HG03196 (cell line): ENCODE measurements at regions not wholly inside any gene's neighbourhood (a gene's known extent, or its start where the extent isn't known, plus 50 kb on each side); places are given as distances from the start of the nearest gene placed in this dataset.
"Not testable (repeated sequence)": the region's sequence is repeated elsewhere in the genome, so short reads cannot be mapped to it uniquely, and the experiment has no call there.

ENCODE experiments used
- ATAC-seq: cut with Tn5 transposase; IDR thresholded peaks from one replicate; pipeline ENCODE4 v1.9.1; 2021; ENCODE audit not compliant: unreplicated experiment

DNA sequence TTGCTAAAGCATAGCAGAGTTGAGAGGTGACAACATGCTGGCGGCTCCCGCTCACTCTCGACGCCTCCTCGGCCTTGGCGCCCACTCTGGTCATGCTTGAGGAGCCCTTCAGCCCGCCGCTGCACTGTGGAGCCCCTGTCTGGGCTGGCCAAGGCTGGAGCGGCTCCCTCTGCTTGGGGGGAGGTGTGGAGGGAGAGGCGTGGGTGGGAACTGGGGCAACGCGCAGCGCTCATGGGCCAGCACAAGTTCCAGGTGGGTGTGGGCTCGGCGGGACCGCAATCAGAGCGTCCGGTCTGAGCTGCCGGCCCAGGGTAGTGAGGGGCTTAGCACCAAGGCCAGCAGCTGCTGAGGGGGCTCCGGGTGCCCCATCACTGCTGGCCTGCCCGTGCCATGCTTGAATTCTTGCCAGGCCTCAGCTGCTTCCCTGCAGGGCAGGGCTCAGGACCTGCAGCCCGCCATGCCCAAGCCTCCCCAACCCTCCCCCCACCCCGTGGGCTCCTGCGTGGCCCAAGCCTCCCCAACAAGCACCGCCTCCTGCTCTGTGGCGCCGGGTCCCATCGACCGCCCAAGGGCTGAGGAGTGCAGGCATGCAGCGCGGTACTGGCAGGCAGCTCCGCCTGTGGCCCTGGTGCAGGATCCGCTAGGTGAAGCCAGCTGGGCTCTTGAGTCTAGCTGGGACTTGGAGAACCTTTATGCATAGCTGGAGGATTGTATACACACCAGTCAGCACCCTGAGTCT is 2052.8 kb upstream of the CELF4 start:
- ATAC-seq, result no peak

DNA sequence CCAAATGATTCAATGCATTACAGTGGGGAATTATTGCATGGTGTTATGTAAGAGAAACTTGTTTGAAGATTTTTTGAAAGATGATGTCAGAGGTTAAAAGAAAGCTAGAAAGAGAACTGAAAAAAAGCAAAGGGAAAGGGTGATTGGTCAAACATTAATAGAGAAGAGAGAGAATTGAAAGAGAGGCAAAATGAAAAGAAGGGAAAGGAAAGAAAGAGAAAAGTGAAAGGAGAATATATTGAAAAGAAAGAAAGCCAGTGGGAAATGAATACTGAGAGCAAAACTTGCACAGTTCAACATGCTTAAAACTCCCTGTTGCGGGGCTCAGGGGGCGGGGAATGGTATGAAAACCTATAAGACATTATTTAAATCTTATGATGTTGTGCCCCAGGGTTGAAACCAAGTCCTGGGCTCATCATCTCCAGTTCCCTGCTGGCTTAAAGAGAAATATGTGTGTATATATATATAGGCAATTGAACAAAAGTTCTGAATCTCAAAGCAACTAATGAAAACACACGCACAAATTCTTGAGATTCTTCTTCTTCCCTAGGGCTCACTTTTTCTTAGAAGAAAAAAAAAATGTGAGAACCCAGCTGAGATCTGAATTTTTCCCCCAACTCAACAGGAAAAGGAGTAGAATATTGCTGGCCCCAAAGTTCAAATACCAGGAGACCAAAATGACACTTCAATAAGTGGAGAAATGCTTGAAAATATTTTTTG is 2045.9 kb upstream of the CELF4 start:
- no peak for ATAC-seq

DNA sequence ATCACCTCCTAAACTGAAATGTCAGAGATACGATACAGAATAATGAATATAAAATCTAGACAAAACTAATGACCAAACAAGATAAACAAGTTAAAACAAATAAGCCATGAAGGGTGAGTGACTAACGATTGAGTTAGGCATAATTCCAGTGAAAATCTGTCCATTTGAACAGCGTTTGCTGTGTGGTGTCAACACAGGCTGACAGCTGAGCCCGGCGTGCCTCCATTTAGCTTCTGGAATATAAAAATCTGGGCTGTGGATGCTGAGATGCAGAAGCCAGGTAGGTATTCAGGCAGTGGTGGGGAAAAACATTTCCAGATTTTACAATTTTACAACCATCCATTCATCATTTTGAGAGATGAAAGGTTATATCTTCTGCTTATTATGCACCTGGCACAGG is 2041.4 kb upstream of the CELF4 start:
- ATAC-seq, result no peak

DNA sequence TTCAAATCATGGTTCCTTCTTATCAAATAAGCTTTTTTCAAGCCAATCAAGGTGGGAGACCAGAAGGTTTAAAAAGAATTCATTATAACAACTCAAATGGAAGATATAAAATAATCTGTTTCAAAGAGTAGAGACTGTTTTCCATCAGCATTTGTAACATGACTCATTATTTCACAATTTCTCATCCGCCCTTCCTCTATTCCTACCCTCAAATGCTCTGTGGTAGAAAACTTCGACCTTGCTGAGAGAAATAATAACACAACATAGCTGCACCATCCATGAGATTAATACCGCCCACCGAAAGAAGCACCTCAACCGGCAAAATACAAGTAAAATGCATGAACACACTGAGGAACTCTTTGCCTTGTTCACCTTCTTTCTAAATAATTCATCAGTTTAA is 2039.2 kb upstream of the CELF4 start:
- ATAC-seq, result no peak

DNA sequence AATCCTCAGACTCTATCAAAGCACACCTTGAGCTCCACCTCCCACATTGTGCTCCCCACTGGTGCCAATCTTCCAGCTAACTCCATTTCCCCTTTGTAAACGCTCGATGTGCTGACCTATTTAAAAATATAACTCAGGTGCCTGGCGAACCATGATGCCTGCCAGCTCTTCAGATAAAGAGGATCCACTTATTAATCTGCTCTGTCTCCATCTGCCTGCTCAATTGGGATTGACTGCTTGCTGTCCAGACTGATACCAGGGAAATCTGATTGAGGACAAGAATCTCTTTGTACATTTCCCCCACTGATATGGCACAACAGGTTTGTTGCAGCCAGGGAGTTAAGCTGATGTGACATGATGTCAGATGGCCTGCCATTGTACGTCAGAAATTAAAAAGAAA is 2036.5 kb upstream of the CELF4 start:
- no peak for ATAC-seq

DNA sequence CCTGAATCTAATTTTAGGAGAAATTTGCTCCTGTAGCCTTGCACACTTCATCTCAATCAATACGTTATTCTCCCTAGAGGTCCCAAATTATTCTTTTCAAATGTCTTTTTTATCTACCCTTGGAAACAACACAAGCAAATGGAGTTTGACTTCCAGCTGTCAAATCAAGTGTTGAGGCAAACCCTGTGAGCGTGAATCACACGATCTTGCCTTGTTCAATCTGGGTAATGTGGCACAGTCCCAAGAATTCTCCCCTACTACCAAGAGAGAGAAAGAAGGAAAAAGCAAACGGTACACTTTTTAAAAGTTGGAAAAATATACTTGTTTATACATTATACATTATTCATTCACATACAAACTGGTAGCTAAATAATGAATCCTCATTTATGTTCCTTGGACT is 2035.3 kb upstream of the CELF4 start:
- ATAC-seq, result no peak

DNA sequence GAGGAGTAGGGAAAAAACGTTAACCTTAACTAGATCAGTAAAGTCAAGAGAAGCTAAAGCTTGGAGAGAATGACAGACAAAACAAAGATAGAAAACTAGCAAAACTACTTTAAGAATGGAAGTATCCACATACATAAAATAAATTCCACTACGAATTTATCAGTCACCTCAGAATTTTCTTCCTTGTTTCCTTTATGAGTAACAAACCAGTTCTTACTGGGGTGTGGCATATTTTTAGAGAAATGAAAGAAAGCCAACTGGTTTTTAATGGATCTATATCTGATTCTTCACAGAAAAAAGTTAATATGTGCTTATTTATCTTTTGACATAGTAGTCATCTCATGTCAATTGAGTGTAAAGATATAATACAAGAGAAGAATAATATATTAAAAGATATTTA is 2033.7 kb upstream of the CELF4 start:
- ATAC-seq, result no peak

DNA sequence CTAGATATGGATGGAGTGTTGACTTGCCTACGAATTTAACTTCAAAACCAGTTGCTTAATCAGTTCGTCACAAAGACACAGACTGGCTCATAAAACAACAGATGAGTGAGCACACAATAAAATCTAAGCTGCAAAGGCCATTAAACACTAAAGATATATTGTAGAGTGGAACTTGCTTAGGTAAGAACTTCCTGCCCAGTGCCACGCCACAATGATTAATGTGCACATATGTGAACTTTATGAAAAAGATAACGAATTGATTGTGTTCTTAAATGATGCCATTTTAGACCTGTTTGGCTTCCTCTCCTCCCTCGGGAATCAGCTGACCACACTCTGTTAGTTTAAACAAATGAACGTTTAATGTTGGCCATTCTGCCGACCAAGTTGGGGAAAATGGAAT is 2031.3 kb upstream of the CELF4 start:
- ATAC-seq, result no peak

DNA sequence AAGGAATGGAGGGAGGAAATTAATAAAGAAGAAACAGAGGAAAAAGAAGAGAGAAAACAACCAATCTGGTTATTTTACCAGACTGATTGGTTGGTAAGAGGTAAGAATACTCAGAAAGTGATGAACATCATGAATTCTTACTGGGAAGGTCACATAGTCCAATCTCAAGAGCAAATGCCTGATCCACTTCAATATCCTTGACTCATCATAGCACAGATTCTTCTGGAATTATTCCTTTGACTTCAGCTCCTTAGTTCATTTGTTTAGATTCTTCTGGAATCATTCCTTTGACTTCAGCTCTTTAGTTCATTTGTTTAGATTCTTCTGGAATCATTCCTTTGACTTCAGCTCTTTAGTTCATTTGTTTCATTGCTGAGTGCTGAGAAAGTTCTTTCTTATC is 2030.6 kb upstream of the CELF4 start:
- no peak for ATAC-seq

DNA sequence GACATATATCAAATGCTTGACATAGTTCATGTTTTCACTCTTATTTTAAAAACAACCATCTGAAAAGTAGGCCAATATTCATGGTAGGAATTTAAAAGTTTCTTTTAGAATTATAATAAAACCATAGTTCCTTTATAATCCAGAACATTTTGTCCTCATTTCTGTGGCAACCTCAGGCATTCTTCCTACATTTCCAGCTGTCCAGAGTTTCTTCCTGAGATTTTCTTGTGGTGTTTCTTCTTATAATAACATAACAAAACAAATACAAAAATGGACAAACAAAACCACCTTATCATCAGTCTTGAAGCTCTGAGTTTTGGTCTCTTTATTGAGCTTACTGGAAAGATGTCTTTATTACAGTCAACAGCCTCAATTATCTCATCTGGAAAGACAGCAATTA is 2028.6 kb upstream of the CELF4 start:
- ATAC-seq, result no peak

DNA sequence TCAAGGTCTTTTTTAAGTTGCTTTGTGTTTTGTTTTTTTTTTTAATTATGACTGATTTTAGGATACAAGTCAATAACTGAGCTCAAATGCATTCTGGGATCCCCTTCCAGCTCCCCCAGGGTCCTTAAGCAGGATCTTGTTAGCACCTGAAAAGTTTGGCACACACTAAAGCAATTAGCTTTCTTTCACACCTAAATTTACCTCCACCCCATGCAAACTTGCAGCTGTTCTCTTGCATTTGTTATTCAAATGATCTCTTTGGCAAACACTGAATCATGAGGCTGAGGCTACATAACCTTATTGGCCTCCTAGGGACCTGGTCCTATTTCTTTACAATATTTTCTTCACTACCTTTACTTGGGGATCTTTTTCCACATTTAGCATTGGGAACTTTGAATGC is 2026.1 kb upstream of the CELF4 start:
- ATAC-seq, result no peak

DNA sequence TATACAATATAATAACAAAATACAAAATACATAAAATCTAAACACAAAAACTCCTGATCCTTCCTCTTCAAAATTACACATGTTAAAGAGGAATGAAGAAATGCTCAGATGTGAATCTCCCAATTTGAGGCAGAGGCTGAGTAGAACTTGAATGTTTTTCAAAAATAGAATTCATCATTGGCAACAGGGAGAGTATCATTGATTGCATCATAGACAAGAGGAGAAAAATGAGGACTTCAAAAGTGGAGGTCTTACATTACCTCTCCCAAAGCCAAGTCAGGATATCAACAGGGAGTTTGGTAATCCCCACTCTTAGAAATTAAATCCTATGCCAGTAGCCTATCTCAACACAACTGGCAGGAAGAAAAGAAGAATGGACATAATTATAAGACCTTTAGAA is 2023.9 kb upstream of the CELF4 start:
- ATAC-seq, result no peak

DNA sequence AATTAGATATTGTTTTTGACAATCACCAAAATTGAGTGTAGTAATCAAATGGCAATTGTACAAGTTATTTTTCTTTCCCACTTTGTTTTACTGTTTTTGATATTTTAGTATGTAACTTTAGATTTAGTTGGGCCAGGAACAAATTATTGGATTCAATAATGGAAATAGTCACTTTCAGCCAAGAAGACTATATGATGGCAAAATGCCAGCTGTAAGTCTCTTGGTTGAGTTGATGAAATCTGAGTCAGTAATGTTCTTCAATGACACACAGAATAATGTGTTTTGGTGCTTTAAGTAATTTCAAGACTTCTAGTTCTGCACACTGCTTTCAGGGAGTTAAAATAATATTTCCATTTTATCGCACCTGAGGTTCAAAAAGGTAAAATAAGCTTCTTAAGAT is 2022.0 kb upstream of the CELF4 start:
- no peak for ATAC-seq

DNA sequence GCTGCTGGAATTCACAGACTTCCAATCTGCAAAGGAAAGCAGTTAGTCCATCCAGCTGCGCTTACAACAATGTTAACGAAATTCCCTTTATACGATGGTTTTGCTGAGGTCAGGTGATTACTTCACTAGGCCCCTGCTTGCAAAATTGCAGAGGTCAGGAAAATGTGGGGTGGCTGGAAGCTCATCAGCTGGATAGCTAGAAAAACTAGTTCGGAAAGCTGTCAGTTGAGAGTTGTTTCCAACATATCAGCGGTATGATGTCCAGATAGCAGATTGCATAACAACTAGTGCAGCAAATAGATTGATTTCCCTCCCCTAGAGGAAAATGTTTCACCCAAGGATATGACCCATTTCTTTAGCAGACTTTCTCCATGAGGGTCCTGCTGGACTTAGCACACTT is 2021.1 kb upstream of the CELF4 start:
- no peak for ATAC-seq

DNA sequence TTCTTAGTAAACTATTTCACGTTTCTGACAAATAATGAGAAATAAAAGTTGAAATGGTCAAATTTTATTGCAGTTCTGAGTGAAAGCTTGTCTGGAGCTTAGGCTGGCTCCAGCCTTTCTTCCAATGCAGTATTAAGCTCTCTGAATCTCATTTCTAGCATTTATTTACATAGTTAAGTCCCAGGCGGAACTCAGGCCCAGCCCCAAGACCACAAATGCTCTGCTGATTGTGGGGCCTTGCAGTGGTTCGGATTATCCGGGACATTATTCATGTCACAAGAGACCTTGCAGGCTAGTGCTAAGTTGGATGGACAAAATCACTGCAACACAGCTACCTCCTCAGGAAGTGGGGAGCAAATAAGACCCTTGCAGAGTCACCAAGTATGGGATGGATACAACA is 2009.3 kb upstream of the CELF4 start:
- ATAC-seq, result no peak

DNA sequence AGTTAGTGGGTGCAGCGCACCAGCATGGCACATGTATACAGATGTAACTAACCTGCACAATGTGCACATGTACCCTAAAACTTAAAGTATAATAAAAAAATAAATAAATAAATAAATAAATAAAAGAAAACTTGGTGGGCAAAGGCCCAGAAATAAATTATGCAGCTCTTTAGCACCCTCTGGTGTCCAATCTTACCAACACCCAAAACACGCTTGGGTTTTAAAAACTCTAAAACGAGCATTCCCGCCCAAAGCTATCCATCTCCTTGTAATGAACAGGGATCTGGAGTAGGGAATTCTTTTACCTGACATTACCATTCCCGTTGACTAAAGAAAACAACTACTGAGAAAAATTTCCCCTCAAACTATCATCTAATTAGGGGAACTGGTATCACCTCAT is 2005.9 kb upstream of the CELF4 start:
- ATAC-seq, result no peak

DNA sequence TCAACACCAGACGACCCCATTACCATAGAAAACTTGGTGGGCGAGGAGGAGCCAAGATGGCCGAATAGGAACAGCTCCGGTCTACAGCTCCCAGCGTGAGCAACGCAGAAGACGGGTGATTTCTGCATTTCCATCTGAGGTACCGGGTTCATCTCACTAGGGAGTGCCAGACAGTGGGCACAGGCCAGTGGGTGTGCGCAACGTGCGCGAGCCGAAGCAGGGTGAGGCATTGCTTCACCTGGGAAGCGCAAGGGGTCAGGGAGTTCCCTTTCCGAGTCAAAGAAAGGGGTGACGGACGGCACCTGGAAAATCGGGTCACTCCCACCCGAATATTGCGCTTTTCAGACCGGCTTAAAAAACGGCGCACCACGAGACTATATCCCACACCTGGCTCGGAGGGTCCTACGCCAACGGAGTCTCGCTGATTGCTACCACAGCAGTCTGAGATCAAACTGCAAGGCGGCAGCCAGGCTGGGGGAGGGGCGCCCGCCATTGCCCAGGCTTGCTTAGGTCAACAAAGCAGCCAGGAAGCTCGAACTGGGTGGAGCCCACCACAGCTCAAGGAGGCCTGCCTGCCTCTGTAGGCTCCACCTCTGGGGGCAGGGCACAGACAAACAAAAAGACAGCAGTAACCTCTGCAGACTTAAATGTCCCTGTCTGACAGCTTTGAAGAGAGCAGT is 2000.1 kb upstream of the CELF4 start:
- not testable (repeated sequence) for ATAC-seq

DNA sequence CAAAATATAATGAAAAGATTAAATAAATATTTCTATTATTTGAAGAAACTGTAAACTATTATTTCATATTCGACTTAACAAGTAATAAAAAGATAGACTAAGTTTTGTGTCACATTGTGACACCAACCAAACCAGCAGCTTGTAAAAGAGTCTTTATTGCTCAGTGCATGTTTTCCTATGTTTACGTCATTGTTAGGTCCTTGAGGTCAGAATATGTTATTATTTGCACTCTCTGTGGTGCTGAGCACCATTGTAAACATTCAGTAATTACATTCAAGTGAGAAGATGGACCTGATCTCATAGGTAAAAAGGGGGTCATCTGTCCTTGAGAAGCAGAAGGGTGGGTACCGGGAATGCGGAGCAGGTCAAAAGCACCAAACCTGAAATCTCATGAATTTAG is 1999.1 kb upstream of the CELF4 start:
- ATAC-seq, result no peak

DNA sequence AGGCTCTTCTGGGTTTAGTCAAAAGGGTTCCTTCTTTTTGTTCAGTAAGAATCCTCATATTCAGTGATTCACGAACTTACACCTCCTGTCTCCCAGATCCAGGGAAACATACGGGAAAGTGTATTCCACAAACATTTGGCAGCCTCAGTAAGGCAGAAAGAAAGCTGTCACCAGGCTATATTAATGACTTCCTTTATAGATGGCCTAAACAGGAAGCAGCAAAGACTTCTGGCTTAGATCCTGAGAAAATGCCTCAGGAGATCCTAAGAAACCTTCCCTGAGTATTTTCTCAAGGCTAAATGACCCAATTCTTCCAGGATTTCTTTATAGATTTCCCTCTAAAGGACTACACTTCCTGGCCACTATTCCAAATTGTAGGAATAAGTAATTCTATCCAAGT is 1995.5 kb upstream of the CELF4 start:
- ATAC-seq, result no peak

DNA sequence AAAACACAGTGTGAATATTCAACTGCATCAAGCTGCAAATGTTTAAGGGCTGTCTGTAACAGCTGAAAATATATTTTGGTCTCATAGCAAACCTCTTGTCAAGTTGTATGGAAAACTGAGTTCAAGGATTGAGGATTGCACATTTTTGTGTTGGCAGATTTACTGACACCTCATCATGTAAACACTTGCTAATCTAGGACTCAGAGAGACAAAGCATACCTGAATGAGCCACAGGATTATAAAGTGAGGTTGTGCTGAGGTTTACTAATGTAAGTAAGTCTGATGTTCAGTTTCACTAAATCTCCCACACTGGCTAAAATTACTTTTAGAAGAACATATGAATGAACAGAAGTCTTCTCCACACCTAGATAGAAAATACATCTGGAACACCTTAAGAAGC is 1993.1 kb upstream of the CELF4 start:
- ATAC-seq, result no peak

DNA sequence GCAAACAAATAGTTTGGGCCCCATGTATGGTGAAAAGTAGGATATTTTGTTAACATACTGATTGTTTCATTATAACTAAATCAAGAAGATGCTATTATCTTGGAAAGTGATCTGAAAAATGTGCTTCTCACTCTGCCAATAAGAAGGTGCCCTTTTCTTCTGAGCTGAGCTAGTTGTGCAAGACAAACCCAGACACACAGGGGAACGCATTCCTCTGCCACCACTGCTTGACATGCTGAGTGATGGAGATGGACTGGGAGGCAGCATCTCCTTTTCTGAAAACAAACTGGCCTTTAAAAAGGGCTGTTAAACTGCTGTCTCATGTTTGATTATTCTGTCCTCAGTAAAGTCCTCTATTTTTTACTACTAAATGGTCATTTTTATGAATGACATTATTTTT is 1989.9 kb upstream of the CELF4 start:
- ATAC-seq, result no peak

DNA sequence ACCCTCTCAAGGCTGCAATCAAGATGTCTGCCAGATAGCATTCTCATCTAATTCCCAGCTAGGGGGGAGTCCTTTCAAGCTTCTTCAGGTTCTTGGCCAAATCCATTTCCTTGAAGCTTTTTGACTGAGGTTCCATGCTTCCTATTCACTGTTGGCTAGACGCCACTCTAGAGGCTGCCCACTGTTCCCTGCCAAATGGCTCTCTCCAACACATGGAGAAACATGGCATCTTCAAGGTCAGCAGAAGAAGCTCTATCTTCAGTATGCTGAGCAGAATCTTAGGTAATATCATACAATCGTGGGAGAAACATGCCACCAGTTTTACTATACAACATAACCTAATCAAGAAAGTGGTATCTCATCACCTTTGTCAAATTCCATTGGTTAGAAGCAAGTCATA is 1985.1 kb upstream of the CELF4 start:
- ATAC-seq, result no peak
